ENCODE measurements at regions not wholly inside any gene's neighbourhood (a gene's known extent, or its start where the extent isn't known, plus 50 kb on each side); places are given as distances from the start of the nearest gene placed in this dataset.
"Not testable (repeated sequence)": the region's sequence is repeated elsewhere in the genome, so short reads cannot be mapped to it uniquely, and the experiment has no call there.

GRCh38 chr14:49105512-49105911, 480.7 kb downstream of the RPS29 start:
- no peak for DNase-seq (ENCODE audit: low read depth)
- in situ Hi-C loops (cut with HindIII; ENCODE audit: low pct_unique_long_range_greater_than_20kb, low sequenced_read_pairs), result no loop called here

GRCh38 chr14:49092345-49092744, 493.8 kb downstream of the RPS29 start:
- peak; percentile 4 for DNase-seq (ENCODE audit: low read depth)
- in situ Hi-C loops (cut with HindIII; ENCODE audit: low pct_unique_long_range_greater_than_20kb, low sequenced_read_pairs), result no loop called here

GRCh38 chr14:49089107-49089506, 497.1 kb downstream of the RPS29 start:
- in situ Hi-C loops (cut with HindIII; ENCODE audit: low pct_unique_long_range_greater_than_20kb, low sequenced_read_pairs), result no loop called here
- DNase-seq (ENCODE audit: low read depth), result no peak

GRCh38 chr14:49073292-49073691, 512.9 kb downstream of the RPS29 start:
- DNase-seq (ENCODE audit: low read depth); in situ Hi-C loops (cut with HindIII; ENCODE audit: low pct_unique_long_range_greater_than_20kb, low sequenced_read_pairs): not testable (repeated sequence)

- no peak for DNase-seq (ENCODE audit: low read depth)
- in situ Hi-C loops (cut with HindIII; ENCODE audit: low pct_unique_long_range_greater_than_20kb, low sequenced_read_pairs), result no loop called here
Measured at GRCh38 chr14:49058511-49058910, 527.7 kb downstream of the RPS29 start.

- in situ Hi-C loops (cut with HindIII; ENCODE audit: low pct_unique_long_range_greater_than_20kb, low sequenced_read_pairs), result no loop called here
- DNase-seq (ENCODE audit: low read depth), result no peak
Measured at GRCh38 chr14:49057838-49058510, 528.2 kb downstream of the RPS29 start.

- DNase-seq (ENCODE audit: low read depth), result no peak
- in situ Hi-C loops (cut with HindIII; ENCODE audit: low pct_unique_long_range_greater_than_20kb, low sequenced_read_pairs), result no loop called here
Measured at GRCh38 chr14:49056021-49056420, 530.2 kb downstream of the RPS29 start.

- in situ Hi-C loops (cut with HindIII; ENCODE audit: low pct_unique_long_range_greater_than_20kb, low sequenced_read_pairs), result no loop called here
- no peak for DNase-seq (ENCODE audit: low read depth)
Measured at GRCh38 chr14:49052521-49052920, 533.7 kb downstream of the RPS29 start.

GRCh38 chr14:49051328-49052060, 534.7 kb downstream of the RPS29 start:
- DNase-seq (ENCODE audit: low read depth), result peak; percentile 35
- in situ Hi-C loops (cut with HindIII; ENCODE audit: low pct_unique_long_range_greater_than_20kb, low sequenced_read_pairs), result no loop called here

GRCh38 chr14:49050822-49051221, 535.4 kb downstream of the RPS29 start:
- no peak for DNase-seq (ENCODE audit: low read depth)
- in situ Hi-C loops (cut with HindIII; ENCODE audit: low pct_unique_long_range_greater_than_20kb, low sequenced_read_pairs), result no loop called here

- DNase-seq (ENCODE audit: low read depth), result no peak
- in situ Hi-C loops (cut with HindIII; ENCODE audit: low pct_unique_long_range_greater_than_20kb, low sequenced_read_pairs), result no loop called here
Measured at GRCh38 chr14:49049711-49050110, 536.5 kb downstream of the RPS29 start.

- no peak for DNase-seq (ENCODE audit: low read depth)
- in situ Hi-C loops (cut with HindIII; ENCODE audit: low pct_unique_long_range_greater_than_20kb, low sequenced_read_pairs), result no loop called here
Measured at GRCh38 chr14:49044981-49045380, 541.2 kb downstream of the RPS29 start.

- DNase-seq (ENCODE audit: low read depth), result no peak
Measured at GRCh38 chr14:49036984-49037516, 549.1 kb downstream of the RPS29 start.

GRCh38 chr14:49036266-49036665, 549.9 kb downstream of the RPS29 start:
- no peak for DNase-seq (ENCODE audit: low read depth)

More at GRCh38 chr14:49036984-49037516, 549.1 kb downstream of the RPS29 start:
- in situ Hi-C loops (cut with HindIII; ENCODE audit: low pct_unique_long_range_greater_than_20kb, low sequenced_read_pairs), result no loop called here

GRCh38 chr14:49033131-49033530, 553.0 kb downstream of the RPS29 start:
- no peak for DNase-seq (ENCODE audit: low read depth)
- in situ Hi-C loops (cut with HindIII; ENCODE audit: low pct_unique_long_range_greater_than_20kb, low sequenced_read_pairs), result no loop called here

More at GRCh38 chr14:49036266-49036665, 549.9 kb downstream of the RPS29 start:
- in situ Hi-C loops (cut with HindIII; ENCODE audit: low pct_unique_long_range_greater_than_20kb, low sequenced_read_pairs), result no loop called here

GRCh38 chr14:49031710-49032109, 554.5 kb downstream of the RPS29 start:
- in situ Hi-C loops (cut with HindIII; ENCODE audit: low pct_unique_long_range_greater_than_20kb, low sequenced_read_pairs); DNase-seq (ENCODE audit: low read depth): not testable (repeated sequence)

GRCh38 chr14:49019467-49020115, 566.6 kb downstream of the RPS29 start:
- DNase-seq (ENCODE audit: low read depth), result no peak

GRCh38 chr14:49017447-49017846, 568.7 kb downstream of the RPS29 start:
- no peak for DNase-seq (ENCODE audit: low read depth)
- in situ Hi-C loops (cut with HindIII; ENCODE audit: low pct_unique_long_range_greater_than_20kb, low sequenced_read_pairs), result no loop called here

More at GRCh38 chr14:49019467-49020115, 566.6 kb downstream of the RPS29 start:
- in situ Hi-C loops (cut with HindIII; ENCODE audit: low pct_unique_long_range_greater_than_20kb, low sequenced_read_pairs), result no loop called here

- in situ Hi-C loops (cut with HindIII; ENCODE audit: low pct_unique_long_range_greater_than_20kb, low sequenced_read_pairs), result no loop called here
- DNase-seq (ENCODE audit: low read depth), result no peak
Measured at GRCh38 chr14:49016381-49016780, 569.8 kb downstream of the RPS29 start.
